ENCODE measurements at regions not wholly inside any gene's neighbourhood (a gene's known extent, or its start where the extent isn't known, plus 50 kb on each side); places are given as distances from the start of the nearest gene placed in this dataset.

DNA sequence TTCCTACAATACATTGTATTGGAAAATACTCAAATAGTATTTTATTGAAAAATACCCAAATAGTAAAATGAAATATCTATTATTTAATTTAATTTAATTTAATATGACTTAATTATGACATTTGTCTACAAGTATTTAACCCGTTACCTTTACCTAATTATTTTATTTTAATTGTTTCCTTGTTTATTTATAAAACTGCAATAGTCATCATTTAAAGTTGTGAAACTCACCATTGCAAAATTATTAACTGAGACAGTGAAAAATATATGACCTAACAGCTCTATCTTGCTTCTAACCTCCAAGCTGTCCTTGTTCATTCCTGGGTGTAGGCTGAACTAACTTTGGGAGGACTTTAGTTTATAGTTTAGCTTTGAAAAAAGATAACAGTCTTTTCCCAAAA lies 300.6 kb upstream of the POGK start:
- WGBS, 5 donors: 56 to 76% (median 73%) methylated on average over 1 of the region's 1 CpG
- Histone ChIP-seq H3K4me1 (no peaks in the 10 kb centered on the region), H3K36me3 (no peaks in the 10 kb centered on the region), H3K4me3 (no peak overlapping the region), H3K27ac (no peak overlapping the region), H3K9me3 (peaks cover 0 to 18% (median 5%) of the 10 kb centered on the region in 8 donors), H3K27me3 (replicated peaks in 1 of 7) (no peaks in the 10 kb centered on the region)
- TF ChIP-seq POLR2AphosphoS5 (IDR thresholded peaks at IDR 0.05) (no peak), POLR2A (IDR thresholded peaks at IDR 0.05) (no peak)
- TF ChIP-seq, protein P1, sequence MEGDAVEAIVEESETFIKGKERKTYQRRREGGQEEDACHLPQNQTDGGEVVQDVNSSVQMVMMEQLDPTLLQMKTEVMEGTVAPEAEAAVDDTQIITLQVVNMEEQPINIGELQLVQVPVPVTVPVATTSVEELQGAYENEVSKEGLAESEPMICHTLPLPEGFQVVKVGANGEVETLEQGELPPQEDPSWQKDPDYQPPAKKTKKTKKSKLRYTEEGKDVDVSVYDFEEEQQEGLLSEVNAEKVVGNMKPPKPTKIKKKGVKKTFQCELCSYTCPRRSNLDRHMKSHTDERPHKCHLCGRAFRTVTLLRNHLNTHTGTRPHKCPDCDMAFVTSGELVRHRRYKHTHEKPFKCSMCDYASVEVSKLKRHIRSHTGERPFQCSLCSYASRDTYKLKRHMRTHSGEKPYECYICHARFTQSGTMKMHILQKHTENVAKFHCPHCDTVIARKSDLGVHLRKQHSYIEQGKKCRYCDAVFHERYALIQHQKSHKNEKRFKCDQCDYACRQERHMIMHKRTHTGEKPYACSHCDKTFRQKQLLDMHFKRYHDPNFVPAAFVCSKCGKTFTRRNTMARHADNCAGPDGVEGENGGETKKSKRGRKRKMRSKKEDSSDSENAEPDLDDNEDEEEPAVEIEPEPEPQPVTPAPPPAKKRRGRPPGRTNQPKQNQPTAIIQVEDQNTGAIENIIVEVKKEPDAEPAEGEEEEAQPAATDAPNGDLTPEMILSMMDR (IDR thresholded peaks at IDR 0.05 in 8 of 11, conservative IDR thresholded peaks at IDR 0.05 in 3 of 11): no peak
- DNase-seq: no peak
- intact Hi-C loops (cut with DNase I; ENCODE audit: low total_unique reads): no loop called here

DNA sequence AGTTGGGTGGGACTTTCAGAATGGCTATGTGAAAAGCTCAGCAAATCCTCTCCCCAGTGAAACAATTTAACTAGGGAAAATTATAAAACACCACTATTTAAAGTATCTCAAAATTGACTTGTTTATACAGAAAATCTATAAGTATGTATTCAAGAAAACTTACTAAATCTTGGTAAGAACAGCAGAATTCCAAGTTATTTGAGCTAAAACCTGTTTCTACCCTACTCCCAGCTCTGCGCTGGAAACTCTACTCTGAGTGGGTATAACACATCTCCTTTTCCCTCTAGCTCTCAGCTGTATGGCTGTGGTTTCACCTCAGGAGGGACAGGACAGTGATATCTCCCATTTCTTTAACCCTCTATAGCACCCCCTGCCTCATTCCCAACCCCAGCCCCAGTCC lies 295.2 kb upstream of the POGK start:
- Histone ChIP-seq H3K27ac (no peak overlapping the region), H3K36me3 (no peaks in the 10 kb centered on the region), H3K27me3 (replicated peaks in 1 of 7) (no peaks in the 10 kb centered on the region), H3K4me3 (no peak overlapping the region), H3K9me3 (peaks cover 0 to 23% (median 14%) of the 10 kb centered on the region in 8 donors), H3K4me1 (no peaks in the 10 kb centered on the region)
- DNase-seq: no peak
- WGBS, 5 donors: 86 to 98% (median 95%) methylated on average over 1 of the region's 1 CpG
- intact Hi-C loops (cut with DNase I; ENCODE audit: low total_unique reads): no loop called here
- TF ChIP-seq, protein P1 (IDR thresholded peaks at IDR 0.05 in 8 of 11, conservative IDR thresholded peaks at IDR 0.05 in 3 of 11): no peak
- TF ChIP-seq POLR2AphosphoS5 (IDR thresholded peaks at IDR 0.05): no peak
- TF ChIP-seq POLR2A (IDR thresholded peaks at IDR 0.05): no peak

DNA sequence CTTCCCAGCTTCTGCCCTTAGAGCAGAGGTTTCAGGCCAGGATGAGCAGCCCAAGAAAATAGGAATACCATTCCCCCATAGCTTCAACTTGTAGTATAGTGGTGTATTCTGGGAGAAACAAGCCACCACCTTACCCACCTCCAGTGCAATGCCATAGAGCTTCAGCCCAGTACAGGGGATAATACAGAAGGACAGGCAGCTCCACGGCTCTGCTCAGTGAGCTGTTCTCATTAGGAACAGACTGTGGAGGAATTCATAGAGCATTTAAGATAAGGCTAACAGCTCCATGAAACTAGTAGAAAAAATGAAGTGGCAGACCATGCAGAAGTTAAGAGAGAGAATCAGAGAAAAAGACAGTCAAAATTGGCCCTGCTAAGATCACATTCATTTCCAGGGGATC lies 294.7 kb upstream of the POGK start:
- Histone ChIP-seq H3K36me3 (no peaks in the 10 kb centered on the region), H3K27ac (no peak overlapping the region), H3K27me3 (replicated peaks in 1 of 7) (no peaks in the 10 kb centered on the region), H3K9me3 (peaks cover 0 to 28% (median 17%) of the 10 kb centered on the region in 8 donors), H3K4me1 (no peaks in the 10 kb centered on the region), H3K4me3 (no peak overlapping the region)
- TF ChIP-seq POLR2AphosphoS5 (IDR thresholded peaks at IDR 0.05) (no peak), POLR2A (IDR thresholded peaks at IDR 0.05) (no peak)
- TF ChIP-seq, protein P1 (IDR thresholded peaks at IDR 0.05 in 8 of 11, conservative IDR thresholded peaks at IDR 0.05 in 3 of 11): no peak
- 48 to 100% (median 84%) methylated on average over 1 of the region's 1 CpG for WGBS, 5 donors
- intact Hi-C loops (cut with DNase I; ENCODE audit: low total_unique reads): no loop called here
- DNase-seq: no peak

DNA sequence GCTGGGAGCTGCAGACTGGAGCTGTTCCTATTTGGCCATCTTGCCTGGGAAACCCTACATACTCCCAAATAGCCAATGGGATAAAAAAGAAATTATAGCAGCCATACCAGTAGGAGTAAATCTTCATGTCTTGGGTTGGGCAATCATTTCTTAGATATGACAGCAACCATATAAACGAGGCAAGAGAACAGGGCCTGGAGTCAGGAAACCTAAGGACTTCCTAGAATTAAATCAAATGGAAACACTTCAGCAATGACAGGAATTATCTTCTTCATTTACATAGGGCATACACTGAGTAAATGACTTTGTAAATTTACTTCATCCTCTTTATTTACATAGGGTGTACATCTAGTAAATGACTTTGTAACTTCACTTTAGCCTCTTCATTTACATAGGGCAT lies 286.6 kb upstream of the POGK start:
- no peaks in the 10 kb centered on the region for H3K36me3 ChIP-seq
- intact Hi-C loops (cut with DNase I; ENCODE audit: low total_unique reads): no loop called here
- peaks cover 0 to 10% (median 0%) of the 10 kb centered on the region in 7 donors for H3K27me3 ChIP-seq (replicated peaks in 1 of 7)
- H3K9me3 ChIP-seq: peaks cover 0 to 53% (median 23%) of the 10 kb centered on the region in 8 donors
- H3K27ac ChIP-seq: no peak overlapping the region
- DNase-seq: no peak
- H3K4me1 ChIP-seq: no peaks in the 10 kb centered on the region
- no peak overlapping the region for H3K4me3 ChIP-seq
- 32 to 55% (median 39%) methylated on average over 1 of the region's 1 CpG for WGBS, 5 donors
- TF ChIP-seq, protein P1 (IDR thresholded peaks at IDR 0.05 in 8 of 11, conservative IDR thresholded peaks at IDR 0.05 in 3 of 11): no peak
- TF ChIP-seq POLR2AphosphoS5 (IDR thresholded peaks at IDR 0.05) (no peak), POLR2A (IDR thresholded peaks at IDR 0.05) (no peak)
